ENCODE measurements at regions not wholly inside any gene's neighbourhood (a gene's known extent, or its start where the extent isn't known, plus 50 kb on each side); places are given as distances from the start of the nearest gene placed in this dataset.
"Not testable (repeated sequence)": the region's sequence is repeated elsewhere in the genome, so short reads cannot be mapped to it uniquely, and the experiment has no call there.

- TF ChIP-seq CTCF (IDR thresholded peaks at IDR 0.05; ENCODE audit: extremely low read depth in 1 of 2, insufficient read depth in 1 of 2, low read depth in 1 of 2, low read length in 2 of 2); MAX (IDR thresholded peaks at IDR 0.05; ENCODE audit: insufficient read depth, insufficient read length); POLR2A (IDR thresholded peaks at IDR 0.05; ENCODE audit: low read depth, low read length); EZH2 (IDR thresholded peaks at IDR 0.05; ENCODE audit: borderline replicate concordance, low read depth, low read length, severe bottlenecking); MYC (IDR thresholded peaks at IDR 0.05; ENCODE audit: low read depth, low read length): not testable (repeated sequence)
These were observed 508.2 kb downstream of the RPIA start for GRCh38 chr2:89199453-89200246.
